GM12891 (cell line): ENCODE measurements at regions not wholly inside any gene's neighbourhood (a gene's known extent, or its start where the extent isn't known, plus 50 kb on each side); places are given as distances from the start of the nearest gene placed in this dataset.
"Not testable (repeated sequence)": the region's sequence is repeated elsewhere in the genome, so short reads cannot be mapped to it uniquely, and the experiment has no call there.

Source experiments
- POLR2A ChIP-seq: IDR thresholded peaks from 2 replicates; pipeline ENCODE4 v1.6.1; 2011; ENCODE audit warnings: low read depth, low read length, control low read depth
- POU2F2 ChIP-seq: IDR thresholded peaks from 2 replicates; pipeline ENCODE4 v1.6.1; 2011; ENCODE audit warnings: low read depth, mild to moderate bottlenecking, control low read depth, low read length, moderate library complexity
- TAF1 ChIP-seq: IDR thresholded peaks from 2 replicates; pipeline ENCODE4 v1.6.1; 2011; ENCODE audit warnings: low read depth, low read length, control low read depth

DNA sequence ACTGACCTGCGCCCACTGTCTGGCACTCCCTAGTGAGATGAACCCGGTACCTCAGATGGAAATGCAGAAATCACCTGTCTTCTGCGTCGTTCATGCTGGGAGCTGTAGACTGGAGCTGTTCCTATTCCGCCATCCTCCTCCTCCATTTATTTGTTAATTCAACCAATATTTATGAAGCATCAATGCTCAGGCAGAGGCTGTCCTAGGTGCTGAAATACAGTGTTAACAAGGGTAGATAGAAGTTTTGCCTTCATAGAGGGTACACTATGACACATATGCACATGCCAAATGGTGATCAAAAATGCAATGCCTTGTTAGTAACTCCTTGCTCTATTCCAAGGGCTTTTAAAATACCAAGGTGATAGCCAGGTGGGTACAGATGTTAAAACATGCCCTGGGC lies 166.0 kb upstream of the CCL2 start:
- TF ChIP-seq POLR2A, POU2F2, TAF1: not testable (repeated sequence)
